Gastrocnemius medialis (tissue), 4 donors: ENCODE measurements at regions not wholly inside any gene's neighbourhood (a gene's known extent, or its start where the extent isn't known, plus 50 kb on each side); places are given as distances from the start of the nearest gene placed in this dataset.
"Not testable (repeated sequence)": the region's sequence is repeated elsewhere in the genome, so short reads cannot be mapped to it uniquely, and the experiment has no call there.

ENCODE experiments used
- ATAC-seq, 2 donors: fragments of 150-250 bp; one replicate each; pipeline ENCODE4 v1.9.1; 2016
- DNase-seq, 2 donors: peaks; one replicate each; pipeline ENCODE4 v3.0.0-alpha.2; 2019
- H3K27ac ChIP-seq, 4 donors: fragments of 200-600 bp; sonication (generic); 1 replicate in 1 of 4; 2 replicates in 3 of 4; pipeline ENCODE4 v1.5.1; 2016 to 2018; ENCODE audit warnings: mild to moderate bottlenecking in 2 of 4, moderate library complexity in 1 of 4
- H3K27me3 ChIP-seq, 3 donors: fragments of 200-600 bp; sonication (generic) in 2 of 3; 1 replicate in 1 of 3; 2 replicates in 2 of 3; pipeline versions ENCODE4 v1.5.1 to v1.6.0; 2016 to 2019; ENCODE audit warnings: mild to moderate bottlenecking in 1 of 3, moderate library complexity in 1 of 3
- H3K36me3 ChIP-seq, 2 donors: fragments of 200-600 bp; sonication (generic) in 1 of 2; one replicate each; pipeline ENCODE4 v1.5.1; 2017 to 2018
- H3K4me1 ChIP-seq, 2 donors: fragments of 200-600 bp; sonication (generic) in 1 of 2; one replicate each; pipeline ENCODE4 v1.5.1; 2016 to 2017; ENCODE audit warnings: mild to moderate bottlenecking in 2 of 2
- H3K4me3 ChIP-seq, 4 donors: fragments of 200-600 bp; sonication (generic) in 3 of 4; 1 replicate in 1 of 4; 2 replicates in 3 of 4; pipeline ENCODE4 v1.5.1; 2016 to 2019; ENCODE audit warnings: mild to moderate bottlenecking in 2 of 4
- H3K9me3 ChIP-seq, 3 donors: fragments of 200-600 bp; sonication (generic) in 2 of 3; 1 replicate in 1 of 3; 2 replicates in 2 of 3; pipeline ENCODE4 v1.5.1; 2016 to 2019
- POLR2A ChIP-seq, 2 donors: fragments of 450-650 bp; IDR thresholded peaks; one replicate each; pipeline ENCODE4 v1.6.1; 2017; ENCODE audit warnings: antibody characterized with exemption in 2 of 2, mild to moderate bottlenecking in 2 of 2, moderate library complexity in 2 of 2
- in situ Hi-C, 4 donors: fragments of 200-750 bp; cut with MboI; loops; one replicate each; pipeline versions ENCODE4 v1.15.0 to v1.8.0; 2017; ENCODE audit warnings: low sequenced_read_pairs in 4 of 4
- intact Hi-C: fragments of 100-400 bp; cut with DNase I; formaldehyde crosslinking; loops from one replicate; pipeline ENCODE4 v1.15.1; 2023; ENCODE audit warnings: low total_unique reads
- TF ChIP-seq, protein P1 (sequence below), 5 experiments: fragments of 450-650 bp in 3 of 5; fragments of 200-600 bp in 2 of 5; sonication (generic) in 2 of 5; IDR thresholded peaks in 4 of 5; conservative IDR thresholded peaks in 1 of 5; 1 replicate in 4 of 5; 2 replicates in 1 of 5; pipeline ENCODE4 v1.5.1; 2016 to 2019; ENCODE audit warnings: antibody characterized with exemption in 5 of 5, mild to moderate bottlenecking in 3 of 5, moderate library complexity in 3 of 5

DNA sequence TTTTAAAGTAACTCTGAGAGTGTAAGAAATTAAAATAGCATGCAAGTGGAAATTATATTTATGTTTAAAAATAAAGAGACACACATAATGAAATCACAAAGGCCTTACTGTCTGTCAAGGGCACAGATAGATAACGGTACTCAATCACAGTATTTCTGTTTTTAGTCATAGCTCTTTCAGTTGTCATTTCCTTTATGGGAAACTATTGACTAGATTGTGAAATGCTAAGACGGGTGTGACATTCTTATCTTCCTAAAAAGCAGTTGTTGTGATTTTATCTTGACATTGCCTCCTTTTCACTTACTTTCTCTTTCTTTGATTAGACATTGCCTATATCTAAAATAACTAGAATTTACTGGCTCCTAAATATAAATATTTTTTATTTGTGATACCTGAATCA is 100.1 kb upstream of the PLSCR5 start:
- Histone ChIP-seq H3K4me3 (no peak overlapping the region), H3K27me3 (no peaks in the 10 kb centered on the region), H3K27ac (no peak overlapping the region), H3K4me1 (no peaks in the 10 kb centered on the region), H3K36me3 (no peaks in the 10 kb centered on the region), H3K9me3 (no peaks in the 10 kb centered on the region)
- no peak for TF ChIP-seq POLR2A (IDR thresholded peaks at IDR 0.05)
- TF ChIP-seq, protein P1, sequence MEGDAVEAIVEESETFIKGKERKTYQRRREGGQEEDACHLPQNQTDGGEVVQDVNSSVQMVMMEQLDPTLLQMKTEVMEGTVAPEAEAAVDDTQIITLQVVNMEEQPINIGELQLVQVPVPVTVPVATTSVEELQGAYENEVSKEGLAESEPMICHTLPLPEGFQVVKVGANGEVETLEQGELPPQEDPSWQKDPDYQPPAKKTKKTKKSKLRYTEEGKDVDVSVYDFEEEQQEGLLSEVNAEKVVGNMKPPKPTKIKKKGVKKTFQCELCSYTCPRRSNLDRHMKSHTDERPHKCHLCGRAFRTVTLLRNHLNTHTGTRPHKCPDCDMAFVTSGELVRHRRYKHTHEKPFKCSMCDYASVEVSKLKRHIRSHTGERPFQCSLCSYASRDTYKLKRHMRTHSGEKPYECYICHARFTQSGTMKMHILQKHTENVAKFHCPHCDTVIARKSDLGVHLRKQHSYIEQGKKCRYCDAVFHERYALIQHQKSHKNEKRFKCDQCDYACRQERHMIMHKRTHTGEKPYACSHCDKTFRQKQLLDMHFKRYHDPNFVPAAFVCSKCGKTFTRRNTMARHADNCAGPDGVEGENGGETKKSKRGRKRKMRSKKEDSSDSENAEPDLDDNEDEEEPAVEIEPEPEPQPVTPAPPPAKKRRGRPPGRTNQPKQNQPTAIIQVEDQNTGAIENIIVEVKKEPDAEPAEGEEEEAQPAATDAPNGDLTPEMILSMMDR (IDR thresholded peaks at IDR 0.05 in 4 of 5, conservative IDR thresholded peaks at IDR 0.05 in 1 of 5): no peak
- no peak for ATAC-seq
- DNase-seq: no peak
- intact Hi-C loops (no loop called here), in situ Hi-C loops (no loop called here)

DNA sequence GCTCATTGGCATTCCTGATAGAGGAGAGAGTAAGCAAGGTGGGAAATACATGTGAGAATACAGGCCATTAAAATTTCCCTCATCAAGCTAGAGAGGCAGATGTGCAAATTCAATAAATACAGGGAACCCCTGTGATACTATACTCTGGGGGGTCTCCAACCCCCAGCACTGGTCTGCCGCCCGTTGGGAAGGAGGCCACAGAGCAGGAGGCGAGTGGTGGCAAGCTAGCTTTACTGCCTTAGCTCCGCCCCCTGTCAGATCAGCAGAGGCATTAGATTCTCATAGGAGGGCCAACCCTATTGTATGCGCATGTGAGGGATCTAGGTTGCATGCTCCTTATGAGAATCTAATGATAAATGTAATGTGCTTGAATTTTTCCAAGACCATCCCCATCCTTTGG is 97.1 kb upstream of the PLSCR5 start:
- no peak for TF ChIP-seq POLR2A (IDR thresholded peaks at IDR 0.05)
- TF ChIP-seq, protein P1 (IDR thresholded peaks at IDR 0.05 in 4 of 5, conservative IDR thresholded peaks at IDR 0.05 in 1 of 5): no peak
- in situ Hi-C loops: no loop called here
- intact Hi-C loops: no loop called here
- Histone ChIP-seq H3K9me3 (no peaks in the 10 kb centered on the region), H3K36me3 (no peaks in the 10 kb centered on the region), H3K4me3 (no peak overlapping the region), H3K27ac (no peak overlapping the region), H3K4me1 (no peaks in the 10 kb centered on the region), H3K27me3 (no peaks in the 10 kb centered on the region)
- ATAC-seq: no peak
- no peak for DNase-seq

DNA sequence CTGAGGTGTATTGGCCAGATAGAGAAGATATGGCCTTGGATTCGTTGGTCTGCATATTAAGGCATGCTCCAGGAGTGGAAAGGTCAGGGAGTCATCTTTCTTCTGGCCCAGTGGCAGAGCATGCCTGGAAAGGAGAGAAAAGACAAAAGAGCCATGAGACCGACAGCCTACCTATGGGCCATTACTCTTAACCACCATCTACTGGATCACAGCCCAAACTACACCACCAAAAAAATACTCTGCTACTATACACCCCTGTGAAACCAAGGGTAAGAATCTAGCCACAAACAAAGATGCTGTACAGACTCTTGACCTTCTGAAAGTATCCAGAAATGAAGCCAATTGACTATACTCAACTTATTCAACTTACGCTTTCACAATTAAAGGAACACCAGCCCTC is 96.1 kb upstream of the PLSCR5 start:
- H3K4me1 ChIP-seq: no peaks in the 10 kb centered on the region
- no peaks in the 10 kb centered on the region for H3K36me3 ChIP-seq
- no peak for DNase-seq
- intact Hi-C loops: no loop called here
- H3K9me3 ChIP-seq: no peaks in the 10 kb centered on the region
- no peak overlapping the region for H3K27ac ChIP-seq
- H3K4me3 ChIP-seq: no peak overlapping the region
- ATAC-seq: no peak
- H3K27me3 ChIP-seq: no peaks in the 10 kb centered on the region
- TF ChIP-seq, protein P1 (IDR thresholded peaks at IDR 0.05 in 4 of 5, conservative IDR thresholded peaks at IDR 0.05 in 1 of 5): no peak
- TF ChIP-seq POLR2A (IDR thresholded peaks at IDR 0.05): no peak
- in situ Hi-C loops: no loop called here

DNA sequence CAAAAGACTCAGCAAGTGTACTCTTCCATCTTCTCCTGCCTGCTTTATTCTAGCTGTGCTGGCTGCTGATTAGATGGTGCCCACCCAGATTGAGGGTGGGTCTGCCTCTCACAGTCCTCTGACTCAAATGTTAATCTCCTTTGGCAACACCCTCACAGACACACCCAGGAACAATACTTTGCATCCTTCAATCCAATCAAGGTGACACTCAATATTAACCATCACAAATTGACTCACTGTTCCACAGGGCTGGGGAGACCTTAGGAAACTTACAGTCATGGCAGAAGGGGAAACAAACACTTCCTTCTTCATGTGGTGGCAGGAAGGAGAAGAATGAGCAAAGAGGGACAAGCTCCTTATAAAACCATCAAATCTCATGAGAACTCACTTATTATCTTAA is 94.9 kb upstream of the PLSCR5 start:
- H3K27me3 ChIP-seq, H3K36me3 ChIP-seq, ATAC-seq, intact Hi-C loops, DNase-seq, H3K4me1 ChIP-seq, H3K4me3 ChIP-seq, in situ Hi-C loops, H3K9me3 ChIP-seq, H3K27ac ChIP-seq: not testable (repeated sequence)

DNA sequence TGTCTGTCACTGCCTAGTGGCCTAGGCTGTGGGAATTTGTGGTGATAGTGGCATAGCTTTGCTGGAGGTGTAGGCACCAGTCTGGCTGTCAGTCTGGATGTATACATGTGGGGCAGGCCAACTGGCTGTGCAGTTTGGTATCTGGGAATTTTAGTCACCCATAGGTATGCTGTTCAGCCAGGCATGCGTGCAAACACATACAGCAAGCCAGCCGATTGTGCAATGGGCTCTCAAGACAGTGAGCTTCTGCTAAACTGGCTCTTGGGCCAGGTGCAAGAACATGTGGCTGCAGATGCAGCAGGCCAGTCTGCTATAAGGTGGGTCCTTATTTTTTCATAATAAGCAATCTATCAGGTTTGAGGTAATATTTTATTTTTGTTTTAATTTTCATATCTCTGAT is 87.1 kb upstream of the PLSCR5 start:
- H3K4me1 ChIP-seq: no peaks in the 10 kb centered on the region
- DNase-seq: no peak
- H3K4me3 ChIP-seq: no peak overlapping the region
- H3K9me3 ChIP-seq: no peaks in the 10 kb centered on the region
- no peak for ATAC-seq
- H3K27ac ChIP-seq: no peak overlapping the region
- in situ Hi-C loops: no loop called here
- intact Hi-C loops: no loop called here
- H3K36me3 ChIP-seq: no peaks in the 10 kb centered on the region
- TF ChIP-seq, protein P1 (IDR thresholded peaks at IDR 0.05 in 4 of 5, conservative IDR thresholded peaks at IDR 0.05 in 1 of 5): no peak
- TF ChIP-seq POLR2A (IDR thresholded peaks at IDR 0.05): no peak
- no peaks in the 10 kb centered on the region for H3K27me3 ChIP-seq
